ENCODE measurements at regions not wholly inside any gene's neighbourhood (a gene's known extent, or its start where the extent isn't known, plus 50 kb on each side); places are given as distances from the start of the nearest gene placed in this dataset.

GRCh38 chr5:17995997-17996396, 361.7 kb downstream of the TAF11L14 start:
- Histone ChIP-seq H3K18ac (ENCODE audit: insufficient read length, low read depth, low read length) (no peak overlapping the region), H3K23me2 (ENCODE audit: insufficient read length, low read depth, low read length, poor library complexity, severe bottlenecking) (no peaks in the 10 kb centered on the region), H3K23ac (ENCODE audit: insufficient read length, low read depth, low read length) (no peak overlapping the region), H3K9me3 (ENCODE audit: control insufficient read depth, low read depth, low read length) (no peaks in the 10 kb centered on the region), H2BK12ac (ENCODE audit: insufficient read length, low read depth, low read length) (no peak overlapping the region), H4K5ac (ENCODE audit: insufficient read length, low read depth, low read length) (no peak overlapping the region), H3T11ph (ENCODE audit: low read length) (no peak overlapping the region), H3K4me2 (ENCODE audit: insufficient read depth, insufficient read length, low read length) (no peak overlapping the region), H3K27ac (ENCODE audit: insufficient read length, low read depth, low read length) (no peak overlapping the region), H2BK15ac (ENCODE audit: low read depth, low read length) (no peak overlapping the region), H4K20me1 (ENCODE audit: control insufficient read depth, insufficient read depth, insufficient read length) (no peaks in the 10 kb centered on the region), H4K91ac (ENCODE audit: insufficient read length, low read depth, low read length) (no peak overlapping the region), H2BK120ac (ENCODE audit: low read depth, low read length, poor library complexity, severe bottlenecking) (no peak overlapping the region), H3K79me1 (ENCODE audit: insufficient read depth, low read depth, low read length, poor library complexity, severe bottlenecking) (no peaks in the 10 kb centered on the region), H3K9ac (ENCODE audit: extremely low read depth, insufficient read length, low read length) (no peak overlapping the region), H2BK5ac (ENCODE audit: insufficient read length, low read length) (no peak overlapping the region), H3K27me3 (ENCODE audit: insufficient read depth, low read length) (no peaks in the 10 kb centered on the region), H3K4me1 (ENCODE audit: insufficient read depth, low read length) (no peaks in the 10 kb centered on the region), H2AK5ac (ENCODE audit: insufficient read length, low read length) (no peak overlapping the region), H4K8ac (replicated peaks; ENCODE audit: insufficient read length, low read depth, low read length) (no peak overlapping the region), H2BK20ac (ENCODE audit: low read depth, low read length, poor library complexity, severe bottlenecking) (no peak overlapping the region), H3K4ac (ENCODE audit: low read depth, low read length) (no peak overlapping the region), H3K56ac (ENCODE audit: insufficient read length, low read depth, low read length) (no peak overlapping the region), H3K14ac (ENCODE audit: insufficient read depth, low read length) (no peak overlapping the region), H2AFZ (ENCODE audit: low read length) (no peak overlapping the region), H3K79me2 (ENCODE audit: insufficient read depth, low read length) (no peaks in the 10 kb centered on the region)
- Mint-ChIP-seq H3K36me3 (ENCODE audit: insufficient read depth in 1 of 3, low read depth in 3 of 3) (no peaks in the 10 kb centered on the region), H3K9me3 (no peaks in the 10 kb centered on the region), H3K27ac (no peak overlapping the region), H3K27me3 (ENCODE audit: low read depth) (no peaks in the 10 kb centered on the region), H3K4me3 (no peak overlapping the region), H3K4me1 (no peaks in the 10 kb centered on the region; a peak in 1 of 4 replicates)
- WGBS (ENCODE audit: extremely low coverage, insufficient read length, low lambda C conversion rate), result no CpG with 5 or more reads among the region's 3 CpGs
- no peak for DNase-seq
- TF ChIP-seq CTCF (conservative IDR thresholded peaks at IDR 0.05), result no peak

All from H9 (cell line).